ENCODE measurements at regions not wholly inside any gene's neighbourhood (a gene's known extent, or its start where the extent isn't known, plus 50 kb on each side); places are given as distances from the start of the nearest gene placed in this dataset.

DNA sequence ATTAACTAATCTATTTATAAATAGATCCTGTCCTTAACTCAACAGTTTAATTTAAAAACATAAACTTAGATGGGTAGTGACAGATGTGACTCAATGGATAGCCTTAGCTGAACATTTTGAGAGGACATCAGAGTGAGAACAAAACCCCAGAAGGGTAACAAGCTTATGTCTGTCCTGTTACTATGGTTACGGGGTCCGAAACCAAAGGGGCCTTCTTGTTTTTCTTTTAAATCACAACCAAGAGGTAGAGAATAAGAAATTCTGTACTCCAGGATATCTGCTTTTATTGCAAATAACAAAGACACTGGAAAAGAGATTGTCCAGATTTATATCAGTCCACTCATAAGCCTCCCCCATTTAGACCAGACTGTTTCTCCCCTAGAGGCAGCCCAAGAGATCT, 612.1 kb downstream of the MTRR start:
- no peaks in the 10 kb centered on the region for H3K36me3 ChIP-seq
- no peak overlapping the region for H3K27ac ChIP-seq
- no peaks in the 10 kb centered on the region for H3K9me3 ChIP-seq
- TF ChIP-seq CTCF (IDR thresholded peaks at IDR 0.05): no peak
- intact Hi-C loops (cut with DNase I): no loop called here
- H3K4me3 ChIP-seq: no peak overlapping the region
- DNase-seq: no peak
- H3K4me1 ChIP-seq: no peaks in the 10 kb centered on the region
- no peaks in the 10 kb centered on the region for H3K27me3 ChIP-seq
- ATAC-seq: no peak

GRCh38 chr5:8491254-8491653, 622.3 kb downstream of the MTRR start:
- intact Hi-C loops (cut with DNase I): no loop called here
- Histone ChIP-seq H3K27ac (no peak overlapping the region), H3K9me3 (peaks cover 5% of the 10 kb centered on the region), H3K36me3 (no peaks in the 10 kb centered on the region), H3K4me3 (no peak overlapping the region), H3K4me1 (no peaks in the 10 kb centered on the region), H3K27me3 (no peaks in the 10 kb centered on the region)
- ATAC-seq: no peak
- no peak for TF ChIP-seq CTCF (IDR thresholded peaks at IDR 0.05)
- no peak for DNase-seq

- H3K9me3 ChIP-seq: peaks cover 5% of the 10 kb centered on the region
- DNase-seq: no peak
- no peak for ATAC-seq
Measured at GRCh38 chr5:8493176-8493575, 624.2 kb downstream of the MTRR start.

DNA sequence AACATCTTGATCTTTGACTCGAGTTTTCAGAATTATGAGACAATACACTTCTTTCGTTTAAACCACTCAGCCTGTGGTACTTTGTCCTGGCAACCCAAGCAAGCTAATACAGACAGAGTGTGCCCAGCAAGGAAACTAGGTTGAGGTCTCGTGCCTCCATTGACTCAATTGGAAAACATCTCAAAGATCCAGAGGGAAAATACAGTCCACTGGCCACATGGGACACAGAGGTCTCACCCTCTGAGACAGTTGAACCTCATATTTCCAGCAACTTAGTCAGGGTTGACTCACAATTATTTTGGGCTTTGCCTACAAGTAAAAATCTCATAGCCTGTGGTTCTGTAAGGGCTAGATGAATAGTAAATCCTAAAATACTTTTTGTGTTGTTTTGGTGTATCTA, 631.5 kb downstream of the MTRR start:
- intact Hi-C loops (cut with DNase I): no loop called here
- ATAC-seq (no peak), DNase-seq (no peak)
- H3K27ac ChIP-seq: no peak overlapping the region
- no peaks in the 10 kb centered on the region for H3K9me3 ChIP-seq
- H3K4me3 ChIP-seq: no peak overlapping the region
- H3K36me3 ChIP-seq: no peaks in the 10 kb centered on the region
- H3K27me3 ChIP-seq: no peaks in the 10 kb centered on the region
- TF ChIP-seq CTCF (IDR thresholded peaks at IDR 0.05): no peak
- H3K4me1 ChIP-seq: no peaks in the 10 kb centered on the region

More at GRCh38 chr5:8493176-8493575, 624.2 kb downstream of the MTRR start:
- H3K4me3 ChIP-seq: no peak overlapping the region
- TF ChIP-seq CTCF (IDR thresholded peaks at IDR 0.05): no peak
- intact Hi-C loops (cut with DNase I): no loop called here
- no peaks in the 10 kb centered on the region for H3K36me3 ChIP-seq
- no peak overlapping the region for H3K27ac ChIP-seq
- no peaks in the 10 kb centered on the region for H3K4me1 ChIP-seq
- H3K27me3 ChIP-seq: no peaks in the 10 kb centered on the region

- no peak for DNase-seq
- no peak for TF ChIP-seq CTCF (IDR thresholded peaks at IDR 0.05)
- Histone ChIP-seq H3K4me3 (no peak overlapping the region), H3K36me3 (no peaks in the 10 kb centered on the region), H3K27me3 (no peaks in the 10 kb centered on the region), H3K4me1 (no peaks in the 10 kb centered on the region), H3K27ac (no peak overlapping the region), H3K9me3 (no peaks in the 10 kb centered on the region)
- intact Hi-C loops (cut with DNase I): no loop called here
- ATAC-seq: no peak
Measured at GRCh38 chr5:8505196-8505595, 636.2 kb downstream of the MTRR start.

- DNase-seq: no peak
- no peak for TF ChIP-seq CTCF (IDR thresholded peaks at IDR 0.05)
- no peak for ATAC-seq
- Histone ChIP-seq H3K4me3 (no peak overlapping the region), H3K27me3 (no peaks in the 10 kb centered on the region), H3K4me1 (no peaks in the 10 kb centered on the region), H3K36me3 (no peaks in the 10 kb centered on the region), H3K9me3 (no peaks in the 10 kb centered on the region), H3K27ac (no peak overlapping the region)
- intact Hi-C loops (cut with DNase I): no loop called here
Measured at GRCh38 chr5:8508231-8508630, 639.3 kb downstream of the MTRR start.
